CD4-positive, alpha-beta T cell treated with Interleukin-6 for 4 hours (primary cell): ENCODE measurements at regions not wholly inside any gene's neighbourhood (a gene's known extent, or its start where the extent isn't known, plus 50 kb on each side); places are given as distances from the start of the nearest gene placed in this dataset.
"Not testable (repeated sequence)": the region's sequence is repeated elsewhere in the genome, so short reads cannot be mapped to it uniquely, and the experiment has no call there.

Experiments
- DNase-seq: peaks from one replicate; pipeline ENCODE4 v3.0.0-alpha.2; 2020; ENCODE audit warnings: mixed read lengths

DNA sequence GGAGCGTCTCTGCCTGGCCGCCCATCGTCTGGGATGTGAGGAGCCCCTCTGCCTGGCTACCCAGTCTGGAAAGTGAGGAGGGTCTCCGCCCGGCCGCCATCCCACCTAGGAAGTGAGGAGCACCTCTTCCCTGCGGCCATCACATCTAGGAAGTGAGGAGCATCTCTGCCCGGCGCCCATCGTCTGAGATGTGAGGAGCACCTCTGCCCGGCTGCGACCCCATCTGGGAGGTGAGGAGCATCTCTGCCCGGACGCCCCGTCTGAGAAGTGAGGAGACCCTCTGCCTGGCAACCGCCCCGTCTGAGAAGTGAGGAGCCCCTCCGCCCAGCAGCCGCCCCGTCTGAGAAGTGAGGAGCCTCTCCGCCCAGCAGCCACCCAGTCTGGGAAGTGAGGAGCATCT is 84.5 kb downstream of the IDS start:
- DNase-seq, result not testable (repeated sequence)

DNA sequence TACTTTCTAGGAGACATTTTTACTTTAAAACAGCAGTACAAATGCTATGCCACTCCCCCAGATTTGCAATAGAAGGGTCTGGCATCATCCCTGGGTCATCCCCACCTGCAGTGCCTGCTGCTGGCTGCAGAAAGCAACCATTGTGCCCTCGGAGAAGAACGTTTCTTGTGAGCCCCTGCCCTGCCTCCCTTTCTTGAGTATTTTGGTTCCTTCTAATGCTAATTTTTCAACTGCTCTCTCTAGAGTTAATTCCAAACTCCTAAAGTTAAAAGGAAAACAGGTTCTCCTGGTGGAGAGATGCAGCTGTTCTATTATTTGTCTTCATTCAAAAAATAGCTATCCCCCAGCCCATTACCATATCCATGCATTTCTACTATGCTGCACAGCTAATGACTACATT is 107.1 kb downstream of the IDS start:
- no peak for DNase-seq

DNA sequence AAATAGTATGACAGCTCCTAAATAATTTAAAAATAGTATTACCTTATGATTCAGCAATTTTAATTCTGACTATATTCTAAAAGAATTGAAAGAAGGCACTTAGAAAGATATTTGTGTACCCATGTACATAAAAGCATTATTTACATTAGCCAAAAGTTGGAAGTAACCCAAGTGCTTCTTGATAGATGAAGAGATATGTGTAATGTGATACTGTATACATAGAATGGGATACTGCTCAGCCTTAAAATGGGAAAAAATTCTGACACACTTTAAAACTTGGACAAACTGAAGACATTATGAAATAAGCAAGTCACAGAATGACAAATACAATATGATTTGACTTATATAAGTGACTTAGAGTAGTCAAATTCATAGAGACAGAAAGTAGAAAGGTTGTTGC is 112.2 kb downstream of the IDS start:
- DNase-seq, result no peak

DNA sequence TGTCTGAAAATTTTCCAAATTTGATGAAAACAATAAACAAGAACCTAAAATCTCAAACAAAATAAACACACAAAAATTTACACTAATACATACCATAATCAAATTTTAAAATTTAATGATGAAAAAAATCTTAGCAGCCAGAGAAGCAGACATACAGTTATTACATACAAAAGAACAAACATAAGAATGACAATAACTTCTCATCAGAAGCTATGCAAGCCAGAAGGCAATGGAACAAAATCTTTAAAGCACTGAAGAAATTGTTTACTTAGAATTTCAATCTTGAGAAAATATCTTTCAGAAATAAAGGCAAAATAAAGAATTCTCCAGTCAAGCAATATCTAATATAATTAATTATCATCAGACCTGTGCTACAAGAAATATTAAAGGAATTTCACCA is 121.3 kb downstream of the IDS start:
- DNase-seq, result no peak

DNA sequence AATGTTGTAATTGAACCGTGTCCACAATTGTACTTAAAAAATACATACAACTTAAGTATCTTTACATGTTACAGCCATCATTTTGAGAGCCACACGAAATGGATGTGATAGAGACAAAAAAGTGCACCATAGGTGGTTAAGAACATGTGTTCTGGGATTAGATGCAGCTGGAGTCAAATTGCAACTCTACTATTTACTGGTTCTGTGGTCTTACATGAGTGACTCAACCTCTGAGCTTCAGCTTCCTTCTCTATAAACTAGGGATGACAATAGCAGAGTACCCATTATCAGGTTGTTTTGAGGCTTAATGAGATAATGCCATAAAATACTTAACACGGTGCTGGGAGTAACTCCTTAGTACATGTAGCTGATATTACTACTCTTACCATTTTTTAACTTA is 130.4 kb downstream of the IDS start:
- DNase-seq, result no peak

DNA sequence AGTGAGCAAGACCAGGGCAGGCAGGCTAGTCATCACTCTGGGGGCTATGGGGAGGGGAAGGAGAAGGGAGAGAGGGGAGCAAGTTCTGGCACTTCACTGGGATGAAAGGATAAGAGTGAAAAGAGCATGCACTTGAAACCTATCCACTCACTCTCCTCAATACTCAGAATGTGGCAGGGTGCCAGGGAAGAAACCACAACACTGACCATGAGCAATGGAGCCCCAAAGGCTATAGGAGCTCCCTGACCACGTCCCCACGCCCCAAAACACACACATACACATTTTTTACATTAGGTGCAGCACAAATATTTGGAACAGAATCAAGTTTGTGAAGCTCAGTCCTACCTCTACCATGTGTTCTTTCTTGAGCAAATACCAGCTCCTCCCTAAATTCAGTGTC is 132.2 kb downstream of the IDS start:
- DNase-seq, result no peak

DNA sequence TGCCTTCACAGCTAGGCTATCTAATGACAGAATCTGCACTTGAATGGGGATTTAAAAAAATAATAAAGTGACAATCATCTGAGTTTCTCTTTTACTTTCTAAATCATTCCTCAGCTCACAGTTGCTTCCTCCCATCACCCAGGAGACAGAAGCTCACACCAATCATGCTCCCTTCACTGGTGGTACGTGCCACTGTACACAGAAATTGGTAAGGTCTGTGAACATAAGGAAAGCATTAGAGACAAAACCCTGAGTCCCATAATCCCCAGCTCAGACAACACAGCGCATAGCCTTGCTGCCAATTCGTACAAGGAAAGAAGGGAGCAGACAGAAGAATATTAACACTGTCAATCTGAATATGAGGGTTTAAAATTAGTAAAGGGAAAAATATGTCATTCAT is 133.1 kb downstream of the IDS start:
- no peak for DNase-seq

DNA sequence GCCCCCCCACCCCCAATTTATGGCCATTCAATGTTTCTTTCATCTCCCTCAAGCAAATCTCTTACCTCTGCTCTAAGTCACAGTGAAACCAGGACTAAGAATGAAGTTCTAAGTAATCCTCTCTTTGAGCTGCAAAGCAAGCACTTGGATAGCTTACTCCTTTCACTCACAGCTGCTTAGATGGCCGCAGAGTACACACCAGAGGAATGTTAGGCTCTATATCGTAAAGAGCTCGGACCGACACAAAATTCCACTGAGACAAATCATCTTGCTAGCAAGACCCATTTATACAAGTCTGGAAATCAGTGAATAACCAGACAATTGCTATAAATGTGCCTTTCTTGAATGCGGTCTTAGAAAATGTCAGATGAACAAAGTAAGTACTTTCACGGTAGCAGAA is 135.0 kb downstream of the IDS start:
- no peak for DNase-seq

DNA sequence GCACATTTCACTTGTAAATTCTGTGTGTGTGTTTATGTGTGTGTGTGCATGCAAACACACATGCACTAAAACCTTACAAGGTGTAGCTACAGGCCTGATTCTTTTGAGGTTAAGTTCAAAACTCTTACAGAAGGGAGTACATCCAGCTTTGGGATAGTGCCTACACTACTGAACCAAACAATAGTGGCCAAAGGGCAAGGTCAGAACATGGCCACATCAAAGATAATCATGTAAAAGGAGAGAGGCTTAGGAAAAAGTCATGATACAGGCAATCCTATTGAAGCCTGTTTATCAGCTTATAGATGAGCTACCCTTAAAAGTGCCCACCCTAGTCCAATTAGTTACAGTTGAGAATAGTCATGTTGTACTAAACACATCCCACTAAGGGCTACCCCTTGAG is 139.6 kb downstream of the IDS start:
- no peak for DNase-seq

DNA sequence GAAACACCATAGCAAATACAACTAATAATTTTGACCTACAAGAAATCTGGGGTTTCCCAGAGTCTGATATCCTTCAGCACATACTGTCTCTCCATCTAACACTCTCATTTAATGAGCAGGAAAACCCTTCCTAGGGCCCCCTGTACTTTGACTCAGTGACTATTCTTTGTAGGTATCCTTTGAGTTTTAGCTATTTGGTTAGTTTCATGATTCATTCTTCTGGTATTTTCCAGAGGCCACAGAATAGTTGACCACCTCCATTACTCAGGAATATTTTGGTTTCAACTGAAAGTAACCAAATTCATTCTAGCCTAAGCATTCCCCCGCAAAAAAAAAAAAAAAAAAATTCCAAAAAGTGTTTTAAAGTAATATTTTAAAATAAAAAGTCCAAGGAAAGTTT is 140.0 kb downstream of the IDS start:
- no peak for DNase-seq

DNA sequence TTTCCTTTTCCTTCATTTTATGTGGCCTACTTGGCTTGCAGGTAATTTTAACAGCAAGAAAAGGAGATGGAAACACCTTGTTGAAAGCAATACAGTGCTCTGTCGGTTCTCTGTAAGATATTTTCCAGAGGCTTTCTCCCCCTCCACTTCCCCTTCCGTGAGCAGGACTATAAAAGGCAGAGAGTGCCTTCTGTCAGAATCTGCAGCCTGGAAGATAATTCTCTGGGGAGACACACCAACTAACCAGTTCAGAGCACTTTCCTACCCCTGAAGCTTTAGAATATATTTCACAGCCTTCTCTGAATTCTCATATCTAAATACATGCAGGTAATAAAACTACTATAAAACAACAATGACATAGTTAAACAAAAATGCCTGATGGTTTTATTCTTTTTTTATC is 141.1 kb downstream of the IDS start:
- no peak for DNase-seq

DNA sequence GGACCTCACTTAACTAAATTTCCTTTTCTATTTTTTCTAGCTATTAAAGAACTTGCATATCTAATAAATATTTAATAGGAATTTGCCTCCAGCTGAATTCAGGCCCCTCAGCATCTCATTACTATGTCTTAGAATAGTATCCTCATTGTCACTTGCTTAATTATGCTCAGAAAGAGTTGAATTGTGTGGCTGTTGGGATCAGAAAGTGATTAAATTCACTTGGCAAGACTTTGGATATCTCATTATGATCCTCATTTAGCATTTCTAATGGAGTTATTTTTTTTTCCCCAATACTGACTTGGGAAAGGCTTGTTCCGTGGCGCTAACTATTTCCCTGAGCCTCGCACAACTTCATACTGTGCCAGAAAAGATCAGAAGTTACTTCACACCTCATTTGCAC is 158.8 kb downstream of the IDS start:
- DNase-seq, result no peak

DNA sequence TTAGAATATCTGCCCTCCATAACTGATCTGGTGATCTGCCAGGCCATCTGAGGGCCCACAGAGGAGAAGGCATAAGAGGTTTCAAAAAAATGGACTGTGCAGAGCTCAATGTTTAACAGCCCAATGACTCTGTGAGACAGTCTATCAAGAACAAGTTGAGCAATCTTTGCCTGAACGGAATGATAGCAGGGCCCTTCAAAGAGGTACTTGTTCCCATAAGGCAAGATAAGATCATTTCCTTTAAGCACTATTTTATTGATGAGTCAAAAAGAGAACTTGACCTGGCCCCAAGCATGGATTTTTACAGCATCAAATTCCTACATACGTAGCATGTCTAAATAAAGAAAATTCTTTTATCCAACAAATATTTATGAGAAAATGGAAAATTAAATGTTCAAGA is 182.8 kb downstream of the IDS start:
- DNase-seq, result no peak

DNA sequence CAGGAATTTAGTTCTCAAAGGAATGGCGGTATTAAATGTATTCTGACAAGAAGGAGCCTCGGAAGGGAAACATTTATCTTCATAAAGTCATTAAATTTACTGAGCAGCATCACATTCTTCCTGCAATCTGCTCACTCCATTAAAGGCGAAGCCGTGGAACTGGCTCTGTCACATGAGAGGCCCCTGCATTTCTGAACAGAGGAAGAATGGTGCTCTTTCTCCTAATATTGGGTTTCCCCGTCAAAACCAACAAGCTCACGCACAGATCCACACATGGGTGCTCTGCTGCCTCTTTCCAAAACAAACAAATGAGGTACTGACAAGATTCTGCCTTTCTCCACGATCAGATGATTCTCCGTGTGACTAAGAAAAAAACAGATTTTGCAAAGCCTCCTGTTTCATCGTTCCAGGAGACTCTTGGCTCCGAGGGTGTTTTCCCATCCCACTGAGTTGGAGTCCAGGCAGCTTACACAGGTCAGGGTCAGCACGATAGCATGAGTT is 191.2 kb downstream of the IDS start:
- DNase-seq, result no peak

DNA sequence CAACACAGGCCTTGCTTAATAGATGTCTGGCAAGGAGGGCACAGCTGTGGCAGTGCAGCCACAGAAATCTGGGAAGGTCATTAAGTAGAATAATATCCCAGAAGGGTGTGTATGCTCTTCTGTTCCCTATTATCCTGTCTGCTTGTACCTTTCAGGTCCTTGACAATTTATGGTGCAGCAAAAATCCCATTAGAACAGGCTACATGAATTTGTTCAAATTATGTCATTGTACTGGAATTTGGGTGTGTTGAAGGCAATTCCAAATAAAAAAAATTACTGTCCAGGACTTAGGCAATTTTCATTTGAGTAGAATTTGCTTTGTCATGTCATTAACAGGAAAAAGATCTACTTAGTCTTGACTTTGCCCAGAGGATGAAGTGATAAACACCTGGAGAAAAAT is 192.1 kb downstream of the IDS start:
- no peak for DNase-seq

DNA sequence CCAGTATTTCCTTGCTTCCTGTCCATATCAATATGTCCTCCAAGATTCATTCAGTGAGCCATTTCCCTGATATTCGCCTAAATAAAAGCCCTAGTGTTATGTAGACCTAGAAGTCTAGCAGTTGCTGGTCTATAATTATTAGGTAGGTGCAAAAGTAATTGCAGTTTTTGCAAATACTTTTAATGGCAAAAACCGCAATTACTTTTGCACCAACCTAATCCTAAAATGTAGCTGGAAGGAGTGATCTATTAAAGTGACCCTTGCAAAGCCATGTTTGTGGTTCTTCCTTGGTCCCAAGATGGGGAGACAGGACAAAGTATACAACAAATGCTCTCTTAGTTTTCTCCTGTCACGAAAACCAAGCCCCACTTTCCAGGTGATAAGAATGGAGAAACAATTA is 193.0 kb downstream of the IDS start:
- DNase-seq, result no peak

DNA sequence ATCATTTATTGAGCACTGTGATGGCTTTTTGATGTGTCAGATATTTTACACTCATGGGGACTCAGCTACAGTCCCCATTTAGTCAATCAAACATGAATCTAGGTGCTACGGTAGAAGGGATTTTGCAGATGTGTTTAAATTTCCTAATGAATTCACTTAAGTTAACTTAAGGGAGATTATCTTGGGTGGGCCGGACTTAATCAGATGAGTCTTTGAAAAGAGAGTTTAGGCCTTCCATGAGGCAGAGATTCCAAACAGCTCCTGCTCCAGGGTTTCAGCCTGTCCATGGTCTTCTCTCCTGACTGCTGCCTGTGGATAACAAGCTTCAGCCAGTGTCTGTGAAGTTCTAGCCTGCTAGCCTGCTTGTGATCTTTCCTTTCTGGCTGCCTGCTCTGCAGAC is 202.4 kb downstream of the IDS start:
- no peak for DNase-seq

DNA sequence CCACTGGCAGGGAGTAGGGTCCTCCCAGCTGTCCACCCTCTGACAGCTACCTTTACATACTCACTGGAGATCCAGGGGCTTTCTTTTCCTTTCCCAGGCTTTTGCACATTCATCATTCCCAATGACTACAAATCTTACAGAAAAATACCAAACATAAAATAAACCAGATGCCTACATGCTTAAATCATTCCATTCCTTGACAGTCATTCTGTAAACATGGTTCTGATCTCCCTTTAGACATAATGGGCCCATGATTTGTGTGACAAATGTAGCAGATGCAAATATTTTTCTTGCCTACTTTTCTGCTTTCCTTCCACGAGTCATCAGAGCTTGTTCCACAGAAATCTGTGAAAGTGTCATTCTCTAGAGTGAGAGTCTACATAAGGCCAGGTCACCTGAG is 207.0 kb downstream of the IDS start:
- DNase-seq, result no peak

DNA sequence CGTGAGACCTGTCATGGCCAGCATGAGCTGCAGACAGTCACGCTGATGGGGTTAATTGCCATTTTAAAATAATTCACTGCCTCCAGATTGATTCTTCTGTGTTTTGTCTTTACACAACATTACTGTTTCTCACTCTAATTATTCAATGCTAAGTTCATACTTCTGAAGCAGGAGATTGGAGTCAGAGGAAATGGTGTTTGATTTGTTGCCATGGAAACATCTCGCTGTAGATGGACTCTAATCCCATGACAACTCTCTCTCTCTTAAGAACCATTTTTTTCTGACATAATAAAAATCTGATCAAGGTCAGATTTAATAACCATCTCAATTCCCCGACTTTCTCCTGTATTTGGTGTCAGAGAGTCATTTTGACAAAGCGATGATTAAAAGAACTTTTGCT is 209.0 kb downstream of the IDS start:
- no peak for DNase-seq

DNA sequence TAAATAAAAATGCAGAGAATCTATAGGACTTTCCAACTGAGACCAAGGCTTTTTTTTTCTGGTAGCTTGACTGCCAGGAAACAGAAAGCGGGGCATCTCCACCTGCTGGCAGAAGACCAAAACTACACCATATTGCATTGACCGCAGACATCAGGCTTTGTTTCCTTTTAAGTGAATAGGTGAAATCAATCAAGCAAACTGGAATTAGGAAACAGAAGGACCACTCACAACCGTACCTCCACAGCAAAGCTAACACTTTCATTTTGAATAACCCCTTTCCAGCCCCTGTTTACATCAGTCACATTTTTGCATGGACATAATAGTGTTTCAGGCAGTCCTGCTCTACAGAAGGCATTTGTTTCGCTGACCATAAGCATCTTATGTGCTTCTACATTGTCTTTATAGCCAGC is 218.2 kb downstream of the IDS start:
- DNase-seq, result peak; percentile 52

DNA sequence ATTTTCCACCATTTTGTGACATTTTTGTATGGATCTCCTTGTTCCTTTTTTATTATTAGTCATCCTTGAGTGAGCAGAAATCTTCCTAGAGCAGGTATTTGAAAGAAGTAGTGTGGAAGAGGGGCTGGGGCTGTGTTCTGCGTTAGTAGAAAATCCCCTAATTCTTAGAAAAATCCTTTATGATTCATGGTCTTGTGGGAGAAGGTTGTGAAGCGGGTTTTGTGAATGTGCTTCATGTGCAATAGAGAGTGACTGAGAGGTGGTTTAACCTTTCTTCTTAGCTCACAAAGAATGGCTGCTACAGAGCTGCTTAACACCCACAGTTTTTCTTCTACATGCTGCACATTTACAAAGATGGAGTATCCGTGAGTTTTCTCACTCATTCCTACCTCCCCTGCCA is 220.5 kb downstream of the IDS start:
- no peak for DNase-seq

DNA sequence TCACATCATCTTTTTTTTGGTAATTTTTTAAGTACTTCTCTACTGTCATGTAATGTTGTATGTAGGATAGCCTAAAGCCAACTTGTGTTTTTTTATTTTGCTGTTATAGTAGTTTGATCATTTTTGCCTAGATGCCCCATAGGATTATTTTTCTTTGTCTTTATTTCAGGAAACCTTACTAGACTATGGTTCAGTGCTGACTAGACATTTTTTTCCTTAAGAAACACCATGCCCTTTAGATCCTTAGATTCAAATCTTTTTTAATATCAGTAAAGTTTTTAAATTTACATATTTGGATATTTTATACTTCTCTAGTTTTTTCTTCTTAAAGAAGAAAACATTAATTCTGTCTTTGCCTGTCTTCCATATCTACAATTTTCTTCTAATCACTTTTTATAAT is 221.3 kb downstream of the IDS start:
- no peak for DNase-seq

DNA sequence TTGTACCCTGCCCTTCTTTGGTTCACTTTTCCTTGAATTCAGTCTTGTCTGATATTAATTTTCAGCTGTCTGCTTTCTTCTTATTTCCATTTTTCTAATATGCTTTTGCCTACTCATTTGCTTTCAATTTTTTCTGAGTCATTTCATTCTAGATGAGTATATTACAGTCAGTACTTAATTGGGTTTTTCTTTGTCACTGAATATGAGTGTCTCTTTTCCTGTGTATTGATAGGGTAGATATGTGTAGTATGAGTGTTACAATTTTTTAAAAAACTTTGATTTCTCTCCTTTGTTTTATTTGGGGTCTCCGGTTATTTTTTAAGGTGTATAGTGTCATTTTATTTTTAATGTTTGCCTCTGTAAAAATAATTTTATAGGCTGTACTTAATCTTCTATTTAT is 222.2 kb downstream of the IDS start:
- DNase-seq, result no peak

DNA sequence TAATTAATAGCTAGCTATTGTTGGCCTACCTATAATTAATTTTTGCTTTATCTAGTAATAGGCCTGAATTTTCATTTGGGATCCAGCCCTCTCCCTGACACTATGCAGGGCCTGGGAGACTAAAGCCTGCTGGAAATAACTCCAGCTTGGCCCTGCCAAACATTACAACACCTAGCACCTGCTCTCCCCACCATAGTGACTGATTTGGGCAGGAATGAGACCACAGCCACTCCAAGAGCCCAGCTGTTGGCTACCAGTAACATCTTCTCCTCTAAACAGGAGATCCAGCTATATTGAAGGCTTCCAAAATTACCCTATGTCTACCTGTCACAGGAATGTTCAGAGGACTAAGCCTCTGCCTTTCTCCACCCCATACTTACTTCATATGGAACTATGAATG is 225.1 kb downstream of the IDS start:
- DNase-seq, result no peak

DNA sequence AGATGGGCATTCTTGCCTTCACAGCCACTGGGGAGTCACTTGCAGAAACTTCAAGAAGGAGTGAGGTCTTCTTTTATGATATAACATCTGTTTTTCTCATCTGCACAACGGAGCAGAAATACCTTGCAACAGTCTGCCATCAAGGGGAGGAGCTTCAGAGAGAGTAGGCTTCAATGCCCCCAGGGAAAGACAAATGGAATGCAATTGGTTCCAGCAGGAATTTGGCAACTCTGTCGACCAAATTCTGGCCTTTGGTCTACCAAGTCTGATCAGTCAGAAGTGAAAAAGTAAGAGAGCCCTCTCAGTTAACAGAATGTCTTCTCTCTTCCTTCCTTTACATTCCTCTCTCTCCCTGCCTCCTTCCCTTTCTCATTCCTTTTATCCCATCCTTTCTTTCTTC is 229.3 kb downstream of the IDS start:
- no peak for DNase-seq

DNA sequence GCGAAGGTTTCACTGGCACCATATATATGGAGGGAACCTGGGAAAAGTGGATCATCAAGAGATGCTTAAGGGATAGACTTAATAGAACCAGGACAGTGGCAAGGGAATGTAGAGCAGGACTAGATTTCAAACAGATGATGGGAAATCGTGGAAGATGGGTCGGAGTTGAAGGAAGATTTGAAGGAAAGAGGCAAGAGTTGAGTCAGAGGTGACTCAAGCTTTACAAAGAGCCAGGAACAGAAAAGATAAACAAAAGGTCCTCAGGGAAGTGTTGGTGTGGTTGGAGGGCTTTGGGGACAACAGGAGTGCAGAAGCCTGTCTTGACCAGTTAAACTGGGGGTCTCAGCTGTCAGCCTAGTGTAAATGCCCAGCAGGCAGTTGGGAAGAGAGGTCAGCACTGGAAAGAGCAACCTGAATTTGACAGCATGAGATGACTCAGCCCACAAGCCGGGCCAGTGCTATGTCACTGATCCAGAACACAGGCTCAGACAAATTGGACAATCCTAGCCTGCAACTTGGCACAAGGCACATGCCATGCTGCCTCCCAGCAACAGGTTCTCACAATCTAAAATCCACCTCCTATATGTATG is 230.5 kb downstream of the IDS start:
- no peak for DNase-seq
